ENCODE measurements at regions not wholly inside any gene's neighbourhood (a gene's known extent, or its start where the extent isn't known, plus 50 kb on each side); places are given as distances from the start of the nearest gene placed in this dataset.

DNA sequence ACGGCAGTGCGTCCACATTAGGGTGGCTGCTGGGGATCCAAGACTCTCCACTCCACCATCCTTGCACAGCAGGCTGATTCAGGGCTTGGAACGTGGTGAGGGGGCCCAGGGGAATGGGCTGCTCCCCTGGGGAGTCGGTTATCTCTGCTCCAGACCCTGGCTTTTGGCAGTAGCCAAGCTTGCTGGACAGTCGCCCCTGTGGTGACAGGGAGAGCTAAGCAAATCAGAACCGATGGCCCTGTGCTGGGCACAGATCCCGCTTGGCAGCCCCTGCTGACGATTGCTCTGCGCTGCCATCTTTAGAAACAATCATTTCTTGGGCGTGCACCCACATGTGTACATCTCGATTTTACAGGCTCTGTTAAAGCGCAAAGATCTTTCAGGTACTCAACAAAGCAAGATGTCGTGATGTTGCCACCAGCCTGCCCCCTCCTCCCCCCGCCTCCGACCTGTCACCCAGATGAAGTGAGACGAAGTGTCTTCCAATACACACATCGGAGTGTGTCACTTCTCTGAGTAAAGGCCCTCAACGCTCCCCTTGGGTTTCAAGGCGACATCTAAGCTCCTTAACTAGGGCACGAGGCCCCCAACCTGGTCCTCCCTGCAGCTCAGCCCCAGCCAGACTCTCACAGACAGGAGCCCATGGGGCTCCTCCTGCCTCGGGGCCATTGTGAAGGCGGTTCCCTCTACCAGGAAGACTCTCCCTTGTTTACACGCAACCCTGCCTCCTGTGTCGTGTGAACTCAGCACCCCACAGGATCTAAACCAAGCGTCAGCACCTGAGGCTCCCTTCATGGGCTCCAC is 55.6 kb downstream of the PITPNM2 start:
- TF ChIP-seq, protein P1, sequence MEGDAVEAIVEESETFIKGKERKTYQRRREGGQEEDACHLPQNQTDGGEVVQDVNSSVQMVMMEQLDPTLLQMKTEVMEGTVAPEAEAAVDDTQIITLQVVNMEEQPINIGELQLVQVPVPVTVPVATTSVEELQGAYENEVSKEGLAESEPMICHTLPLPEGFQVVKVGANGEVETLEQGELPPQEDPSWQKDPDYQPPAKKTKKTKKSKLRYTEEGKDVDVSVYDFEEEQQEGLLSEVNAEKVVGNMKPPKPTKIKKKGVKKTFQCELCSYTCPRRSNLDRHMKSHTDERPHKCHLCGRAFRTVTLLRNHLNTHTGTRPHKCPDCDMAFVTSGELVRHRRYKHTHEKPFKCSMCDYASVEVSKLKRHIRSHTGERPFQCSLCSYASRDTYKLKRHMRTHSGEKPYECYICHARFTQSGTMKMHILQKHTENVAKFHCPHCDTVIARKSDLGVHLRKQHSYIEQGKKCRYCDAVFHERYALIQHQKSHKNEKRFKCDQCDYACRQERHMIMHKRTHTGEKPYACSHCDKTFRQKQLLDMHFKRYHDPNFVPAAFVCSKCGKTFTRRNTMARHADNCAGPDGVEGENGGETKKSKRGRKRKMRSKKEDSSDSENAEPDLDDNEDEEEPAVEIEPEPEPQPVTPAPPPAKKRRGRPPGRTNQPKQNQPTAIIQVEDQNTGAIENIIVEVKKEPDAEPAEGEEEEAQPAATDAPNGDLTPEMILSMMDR (conservative IDR thresholded peaks at IDR 0.05; ENCODE audit: low read depth, low read length), result no peak
- TF ChIP-seq EZH2 (IDR thresholded peaks at IDR 0.05; ENCODE audit: borderline replicate concordance, low read depth, low read length, poor library complexity, severe bottlenecking), result no peak
